Choroid plexus epithelial cell (primary cell): ENCODE measurements at regions not wholly inside any gene's neighbourhood (a gene's known extent, or its start where the extent isn't known, plus 50 kb on each side); places are given as distances from the start of the nearest gene placed in this dataset.
A peak's percentile ranks its signal among the peaks of the same experiment; 100 is the strongest.

Experiments used
- DNase-seq: peaks from one replicate; pipeline ENCODE4 v3.0.0-alpha.2; 2010; ENCODE audit warnings: low read depth
- H3K4me3 ChIP-seq: 2 replicates; pipeline ENCODE4 v1.5.1; 2011; ENCODE audit warnings: low read depth, mild to moderate bottlenecking, control low read depth, low read length, moderate library complexity
- TF ChIP-seq, protein P1 (sequence below): conservative IDR thresholded peaks from 2 replicates; pipeline ENCODE4 v1.5.1; 2011; ENCODE audit warnings: low read depth, mild to moderate bottlenecking, control low read depth, inconsistent platforms, low read length, moderate library complexity

DNA sequence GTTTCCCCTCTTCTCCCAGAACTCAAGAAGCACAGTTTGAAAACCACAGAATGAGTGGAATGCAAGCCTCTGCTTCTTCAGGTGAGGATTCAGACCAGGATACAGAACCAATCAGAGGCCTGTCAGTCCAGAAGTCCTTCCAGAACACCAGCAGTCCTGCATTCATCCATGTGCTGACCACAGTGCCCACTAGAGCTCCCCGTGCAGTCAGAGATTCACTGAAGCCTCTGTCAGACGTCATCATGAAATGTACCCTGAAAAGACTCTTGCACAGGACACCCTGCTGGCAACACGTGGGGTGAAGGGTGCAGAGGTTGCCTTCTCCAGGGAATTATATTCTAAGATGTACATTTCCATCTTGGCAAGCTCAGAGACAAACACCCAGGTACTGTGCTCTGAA lies 75.9 kb upstream of the LSM6 start:
- no peak overlapping the region for H3K4me3 ChIP-seq
- DNase-seq = no peak
- TF ChIP-seq, protein P1, sequence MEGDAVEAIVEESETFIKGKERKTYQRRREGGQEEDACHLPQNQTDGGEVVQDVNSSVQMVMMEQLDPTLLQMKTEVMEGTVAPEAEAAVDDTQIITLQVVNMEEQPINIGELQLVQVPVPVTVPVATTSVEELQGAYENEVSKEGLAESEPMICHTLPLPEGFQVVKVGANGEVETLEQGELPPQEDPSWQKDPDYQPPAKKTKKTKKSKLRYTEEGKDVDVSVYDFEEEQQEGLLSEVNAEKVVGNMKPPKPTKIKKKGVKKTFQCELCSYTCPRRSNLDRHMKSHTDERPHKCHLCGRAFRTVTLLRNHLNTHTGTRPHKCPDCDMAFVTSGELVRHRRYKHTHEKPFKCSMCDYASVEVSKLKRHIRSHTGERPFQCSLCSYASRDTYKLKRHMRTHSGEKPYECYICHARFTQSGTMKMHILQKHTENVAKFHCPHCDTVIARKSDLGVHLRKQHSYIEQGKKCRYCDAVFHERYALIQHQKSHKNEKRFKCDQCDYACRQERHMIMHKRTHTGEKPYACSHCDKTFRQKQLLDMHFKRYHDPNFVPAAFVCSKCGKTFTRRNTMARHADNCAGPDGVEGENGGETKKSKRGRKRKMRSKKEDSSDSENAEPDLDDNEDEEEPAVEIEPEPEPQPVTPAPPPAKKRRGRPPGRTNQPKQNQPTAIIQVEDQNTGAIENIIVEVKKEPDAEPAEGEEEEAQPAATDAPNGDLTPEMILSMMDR = no peak

DNA sequence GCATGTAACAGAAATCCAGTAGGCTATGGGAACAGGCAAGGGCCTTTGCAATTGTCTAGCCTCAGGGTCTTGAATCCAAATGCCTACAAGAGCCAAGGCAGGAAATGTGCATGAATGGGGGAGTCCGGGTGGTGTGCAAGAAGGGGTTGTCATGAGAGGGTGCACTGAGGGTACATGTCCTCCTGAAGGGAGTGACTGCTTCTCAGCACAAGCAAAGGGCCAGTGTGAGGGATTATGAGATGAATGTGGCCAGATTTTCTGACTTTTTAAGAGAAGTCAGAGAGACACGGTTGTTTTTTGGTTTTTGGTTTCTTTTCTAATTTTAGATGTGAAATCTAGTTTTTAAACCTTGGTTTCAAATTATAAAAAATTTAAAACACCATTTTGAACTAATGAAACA lies 76.5 kb upstream of the LSM6 start:
- TF ChIP-seq, protein P1 = no peak
- no peak for DNase-seq
- no peak overlapping the region for H3K4me3 ChIP-seq

DNA sequence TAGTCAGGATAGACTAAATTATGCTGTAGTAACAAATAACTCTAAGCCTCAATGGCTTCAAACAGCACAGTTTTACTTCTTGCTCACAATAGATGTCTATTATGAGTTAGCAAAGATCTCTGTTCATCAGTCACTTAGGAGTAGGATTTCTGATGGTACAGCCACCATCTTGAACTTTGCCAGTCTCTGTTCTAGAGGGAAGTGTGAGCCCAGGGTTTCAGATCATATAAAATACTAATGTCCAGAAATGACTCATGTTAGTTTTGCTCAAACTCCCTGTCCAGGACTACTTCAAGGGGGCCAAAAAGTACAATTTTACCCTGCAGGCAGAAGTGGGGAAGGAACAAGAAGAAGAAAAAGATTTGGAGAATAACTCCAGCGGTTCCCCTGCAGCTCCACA lies 77.1 kb upstream of the LSM6 start:
- DNase-seq = no peak
- TF ChIP-seq, protein P1 = no peak

DNA sequence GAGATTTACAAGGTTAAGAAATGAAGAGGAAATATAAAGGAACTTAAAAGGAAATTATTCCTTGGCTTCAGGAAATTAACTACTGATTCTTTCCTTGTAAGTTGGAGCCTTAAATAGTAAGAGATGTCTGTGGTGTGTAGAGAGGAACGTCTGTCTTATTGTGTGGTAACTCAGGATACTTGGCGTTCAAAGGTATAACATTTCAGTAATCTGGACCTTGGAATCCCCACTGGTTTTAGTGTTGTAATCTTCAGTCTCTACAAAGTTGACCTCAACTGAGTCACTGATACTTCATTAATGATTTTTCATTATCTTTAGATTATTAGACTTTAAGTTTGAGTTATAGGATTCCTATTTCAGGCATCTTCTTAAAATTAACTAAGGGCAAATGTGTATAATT lies 79.1 kb upstream of the LSM6 start:
- no peak overlapping the region for H3K4me3 ChIP-seq
- TF ChIP-seq, protein P1 = no peak
- DNase-seq = no peak

More for the DNA sequence above, 77.1 kb upstream of the LSM6 start:
- H3K4me3 ChIP-seq = no peak overlapping the region

DNA sequence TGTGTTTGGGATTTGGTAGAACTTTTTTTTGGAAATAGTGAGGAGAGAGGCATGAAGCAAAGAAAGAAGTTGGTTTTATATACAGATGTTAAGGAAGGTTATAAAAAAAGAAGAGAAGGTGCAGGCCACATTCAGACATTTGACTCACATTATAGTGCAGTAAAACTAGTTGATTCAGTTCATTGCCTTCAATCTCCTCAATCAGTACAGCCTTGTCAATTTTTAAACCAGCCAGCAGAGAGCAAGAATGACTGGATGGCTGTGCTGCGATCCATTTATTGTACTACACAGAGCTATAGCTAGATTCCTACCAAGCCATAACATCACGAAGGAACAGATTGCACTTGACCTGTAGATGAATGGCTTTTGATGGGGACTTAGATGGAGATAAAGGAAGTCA lies 79.7 kb upstream of the LSM6 start:
- no peak for DNase-seq
- TF ChIP-seq, protein P1 = no peak
- no peak overlapping the region for H3K4me3 ChIP-seq

DNA sequence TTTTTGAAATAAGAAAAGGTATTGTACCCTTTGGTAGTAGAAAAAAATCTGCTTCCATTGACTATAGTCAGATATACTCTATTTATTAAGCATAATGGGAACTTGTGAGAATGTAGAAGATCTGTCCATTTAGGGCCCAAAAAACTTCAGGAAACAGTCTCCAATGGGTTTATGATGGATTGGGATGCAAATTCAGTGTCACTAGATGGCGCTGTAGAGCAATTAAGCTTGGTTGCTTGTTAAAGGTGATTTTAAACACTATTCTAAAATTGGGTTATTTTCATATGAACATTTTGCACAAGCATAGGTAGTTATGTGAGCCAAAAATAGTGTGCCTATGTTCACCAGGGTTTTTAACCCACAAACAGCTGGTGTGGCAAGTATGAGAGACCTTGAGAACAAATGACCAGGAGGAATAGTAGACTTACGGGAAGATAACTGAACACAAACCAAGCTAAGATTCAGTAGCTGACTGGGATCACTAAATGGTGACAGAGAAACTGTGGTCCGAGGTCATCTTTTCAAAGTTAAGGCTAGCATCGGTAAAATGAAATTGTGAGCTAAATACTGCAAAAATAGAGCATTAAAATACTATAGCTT lies 80.3 kb upstream of the LSM6 start:
- TF ChIP-seq, protein P1 = peak; percentile 78
- peak; percentile 81 for DNase-seq
- no peak overlapping the region for H3K4me3 ChIP-seq

DNA sequence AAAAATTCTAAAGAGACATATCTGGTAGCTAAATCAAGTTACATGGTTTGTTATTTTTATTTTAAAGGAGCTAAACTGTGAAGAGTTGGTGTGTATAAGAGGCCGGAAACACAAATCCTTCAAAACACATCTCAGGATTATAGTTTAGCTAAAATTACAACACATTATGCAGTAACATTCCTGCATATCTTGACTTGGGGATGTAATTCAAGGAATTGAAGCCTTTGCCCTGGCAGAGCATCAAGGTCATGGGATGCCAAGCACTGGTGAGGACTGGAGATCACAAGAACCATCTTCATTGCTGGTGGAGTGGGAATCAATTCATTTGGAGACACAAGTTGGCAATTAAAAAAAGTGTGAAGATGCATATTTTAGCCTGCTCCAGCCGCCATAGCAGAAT lies 86.8 kb upstream of the LSM6 start:
- TF ChIP-seq, protein P1 = no peak
- no peak overlapping the region for H3K4me3 ChIP-seq
- DNase-seq = no peak
